Lung (tissue), 11 donors: ENCODE measurements at regions not wholly inside any gene's neighbourhood (a gene's known extent, or its start where the extent isn't known, plus 50 kb on each side); places are given as distances from the start of the nearest gene placed in this dataset.

ENCODE experiments used
- ATAC-seq: fragments of 200-7000 bp; cut with Tn5 transposase; one replicate; pipeline ENCODE4 v1.9.1; 2020; ENCODE audit warnings: moderate number of reproducible peaks; ENCODE audit not compliant: insufficient read depth, low FRiP score
- DNase-seq, 3 donors: peaks; one replicate each; pipeline ENCODE4 v3.0.0-alpha.2; 2013 to 2017
- H3K27ac ChIP-seq, 2 donors: one replicate each; pipeline ENCODE4 v1.5.1; 2013; ENCODE audit warnings: mild to moderate bottlenecking in 2 of 2, moderate library complexity in 2 of 2, control low read depth in 1 of 2, inconsistent platforms in 1 of 2, low read depth in 1 of 2, low read length in 1 of 2
- H3K27me3 ChIP-seq, 3 donors: one replicate each; pipeline ENCODE4 v1.5.1; 2013; ENCODE audit warnings: low read length in 2 of 3; ENCODE audit not compliant: control insufficient read depth in 3 of 3, insufficient read depth in 3 of 3
- H3K36me3 ChIP-seq, 4 donors: one replicate each; pipeline ENCODE4 v1.5.1; 2013; ENCODE audit warnings: low read length in 4 of 4, mild to moderate bottlenecking in 1 of 4, moderate library complexity in 1 of 4; ENCODE audit not compliant: control insufficient read depth in 4 of 4, insufficient read depth in 4 of 4
- H3K4me1 ChIP-seq, 5 donors: one replicate each; pipeline ENCODE4 v1.5.1; 2013; ENCODE audit warnings: low read length in 5 of 5, mild to moderate bottlenecking in 2 of 5, moderate library complexity in 1 of 5; ENCODE audit not compliant: control insufficient read depth in 5 of 5, insufficient read depth in 5 of 5
- H3K4me3 ChIP-seq: one replicate; pipeline ENCODE4 v1.5.1; 2013; ENCODE audit warnings: mild to moderate bottlenecking, control low read depth, moderate library complexity
- H3K9ac ChIP-seq, 2 donors: one replicate each; pipeline ENCODE4 v1.5.1; 2013; ENCODE audit warnings: low read length in 2 of 2, control low read depth in 1 of 2; ENCODE audit not compliant: insufficient read depth in 1 of 2
- H3K9me3 ChIP-seq, 4 donors: one replicate each; pipeline ENCODE4 v1.5.1; 2013; ENCODE audit warnings: low read length in 3 of 4, mild to moderate bottlenecking in 1 of 4, moderate library complexity in 1 of 4; ENCODE audit not compliant: control insufficient read depth in 4 of 4, insufficient read depth in 3 of 4
- CTCF ChIP-seq: IDR thresholded peaks from 2 replicates; pipeline ENCODE4 v1.5.1; 2012; ENCODE audit warnings: mild to moderate bottlenecking; ENCODE audit errors: control extremely low read depth, extremely low read depth
- WGBS, 2 donors: extraction: QIAGEN DNeasy Blood & Tissue Kit; methylation state at CpG; one replicate each; pipeline ENCODE4 v1.1.7; 2013; 5-methylcytosine and 5-hydroxymethylcytosine counted together
- donor health status: control.
- donor health status: control.
- donor health status: Bipolar disorder and iron deficiency.
- donor health status: healthy.
- donor health status: DM: yes; HTN: yes; CAD: no.

GRCh38 chr20:11852811-11853210 lies 64.9 kb upstream of the BTBD3 start:
- ATAC-seq, result no peak
- no peaks in the 10 kb centered on the region for H3K36me3 ChIP-seq
- H3K4me1 ChIP-seq, result no peaks in the 10 kb centered on the region
- no peaks in the 10 kb centered on the region for H3K27me3 ChIP-seq
- DNase-seq, result no peak
- no peak overlapping the region for H3K27ac ChIP-seq
- H3K9me3 ChIP-seq, result no peaks in the 10 kb centered on the region
- no peak overlapping the region for H3K9ac ChIP-seq
- WGBS, 2 donors, result 87 to 90% methylated on average over 1 of the region's 1 CpG
- no peak overlapping the region for H3K4me3 ChIP-seq
- no peak for TF ChIP-seq CTCF

GRCh38 chr20:11853359-11853758 lies 64.3 kb upstream of the BTBD3 start:
- H3K27ac ChIP-seq, result no peak overlapping the region
- H3K9me3 ChIP-seq, result no peaks in the 10 kb centered on the region
- TF ChIP-seq CTCF, result no peak
- no peaks in the 10 kb centered on the region for H3K4me1 ChIP-seq
- no peak for DNase-seq
- no peak overlapping the region for H3K4me3 ChIP-seq
- no peak for ATAC-seq
- H3K36me3 ChIP-seq, result no peaks in the 10 kb centered on the region
- H3K9ac ChIP-seq, result no peak overlapping the region
- H3K27me3 ChIP-seq, result no peaks in the 10 kb centered on the region

- WGBS, 2 donors, result 30 to 58% methylated on average over 3 of the region's 3 CpGs
- DNase-seq, result no peak
- H3K4me3 ChIP-seq, result no peak overlapping the region
- H3K27ac ChIP-seq, result no peak overlapping the region
- TF ChIP-seq CTCF, result no peak
- ATAC-seq, result no peak
- no peaks in the 10 kb centered on the region for H3K36me3 ChIP-seq
- H3K9me3 ChIP-seq, result no peaks in the 10 kb centered on the region
- H3K9ac ChIP-seq, result no peak overlapping the region
- no peaks in the 10 kb centered on the region for H3K27me3 ChIP-seq
- peaks cover 0 to 2% (median 0%) of the 10 kb centered on the region in 5 donors for H3K4me1 ChIP-seq
These were observed 56.2 kb upstream of the BTBD3 start for GRCh38 chr20:11861479-11861878.

- no peak overlapping the region for H3K9ac ChIP-seq
- no peak overlapping the region for H3K27ac ChIP-seq
- no peaks in the 10 kb centered on the region for H3K9me3 ChIP-seq
- H3K4me3 ChIP-seq, result no peak overlapping the region
- no peaks in the 10 kb centered on the region for H3K27me3 ChIP-seq
- no peaks in the 10 kb centered on the region for H3K36me3 ChIP-seq
- whole genome bisulfite sequencing, 2 donors, result 80 to 82% methylated on average over 6 of the region's 6 CpGs
- ATAC-seq, result no peak
- no peak for TF ChIP-seq CTCF
- peaks cover 0 to 8% (median 0%) of the 10 kb centered on the region in 5 donors for H3K4me1 ChIP-seq
- DNase-seq, result no peak
These were observed 50.3 kb upstream of the BTBD3 start for GRCh38 chr20:11867291-11867919.
